NB4 (cell line): ENCODE measurements at regions not wholly inside any gene's neighbourhood (a gene's known extent, or its start where the extent isn't known, plus 50 kb on each side); places are given as distances from the start of the nearest gene placed in this dataset.

Source experiments
- CTCF ChIP-seq: IDR thresholded peaks from one replicate; pipeline ENCODE4 v1.5.1; 2012; ENCODE audit warnings: low read depth, low read length
- MAX ChIP-seq: IDR thresholded peaks from 2 replicates; pipeline ENCODE4 v1.6.1; 2011; ENCODE audit warnings: low read depth, low read length
- MYC ChIP-seq: IDR thresholded peaks from 2 replicates; pipeline ENCODE4 v1.6.1; 2011; ENCODE audit warnings: low read depth, low read length
- POLR2A ChIP-seq: IDR thresholded peaks from 2 replicates; pipeline ENCODE4 v1.6.1; 2011; ENCODE audit warnings: mild to moderate bottlenecking; ENCODE audit not compliant: insufficient read length; ENCODE audit errors: extremely low read depth

GRCh38 chr1:13892671-13893325 lies 192.8 kb downstream of the PRDM2 start:
- no peak for TF ChIP-seq CTCF
- no peak for TF ChIP-seq POLR2A
- TF ChIP-seq MYC = no peak
- TF ChIP-seq MAX = no peak
